PC-3 (cell line): ENCODE measurements at regions not wholly inside any gene's neighbourhood (a gene's known extent, or its start where the extent isn't known, plus 50 kb on each side); places are given as distances from the start of the nearest gene placed in this dataset.

ENCODE experiments used
- ATAC-seq: fragments of 200-7000 bp; cut with Tn5 transposase; 2 replicates; pipeline ENCODE4 v1.9.1; 2020; ENCODE audit warnings: mild to moderate bottlenecking, moderate library complexity
- BruUV-seq: library from RNA; stranded (reverse); fragments of 400-500 nt; replicated peaks from 2 replicates; lab custom pipeline; 2021; lab: Mats Ljungman, UMichigan
- CTCF ChIA-PET: fragments of 300-600 bp; sonication (Branson Sonifier 250); formaldehyde crosslinking; loops from one replicate; lab custom pipeline; 2022; ENCODE audit warnings: antibody characterized with exemption; lab: Charles Lee
- POLR2A ChIA-PET: fragments of 300-600 bp; sonication (Branson Sonifier 250); formaldehyde crosslinking; loops from one replicate; lab custom pipeline; 2022; ENCODE audit warnings: antibody characterized with exemption; ENCODE audit not compliant: unreplicated experiment; lab: Charles Lee
- DNase-seq: peaks from one replicate; pipeline ENCODE4 v3.0.0-alpha.2; 2015
- H2AFZ ChIP-seq: fragments of 300-600 bp; sonication (generic); 2 replicates; pipeline ENCODE4 v1.6.0; 2016; ENCODE audit warnings: antibody characterized with exemption, low read length
- H3F3A ChIP-seq: fragments of 300-600 bp; sonication (generic); one replicate; pipeline ENCODE4 v1.6.0; 2017; ENCODE audit warnings: antibody characterized with exemption, low read length, control low read depth, mild to moderate bottlenecking; ENCODE audit not compliant: unreplicated experiment
- H3K27ac ChIP-seq: fragments of 300-600 bp; sonication (generic); 2 replicates; pipeline ENCODE4 v1.5.1; 2016; ENCODE audit warnings: mild to moderate bottlenecking, low read length
- H3K27me3 ChIP-seq: fragments of 300-600 bp; sonication (generic); 2 replicates; pipeline ENCODE4 v1.6.1; 2016; ENCODE audit warnings: low read length, mixed read lengths
- H3K36me3 ChIP-seq: fragments of 300-600 bp; sonication (generic); 2 replicates; pipeline ENCODE4 v1.6.1; 2016; ENCODE audit warnings: low read depth, mixed run types, low read length, mixed read lengths
- H3K4me1 ChIP-seq: fragments of 300-600 bp; sonication (generic); 2 replicates; pipeline ENCODE4 v1.5.1; 2016; ENCODE audit warnings: low read length; ENCODE audit not compliant: insufficient read depth
- H3K4me2 ChIP-seq: fragments of 300-600 bp; sonication (generic); 2 replicates; pipeline ENCODE4 v1.6.0; 2016; ENCODE audit warnings: low read length
- H3K4me3 ChIP-seq: fragments of 300-600 bp; sonication (generic); 2 replicates; pipeline ENCODE4 v1.5.1; 2016; ENCODE audit warnings: mild to moderate bottlenecking, low read length, mixed read lengths
- H3K79me2 ChIP-seq: fragments of 300-600 bp; sonication (generic); 2 replicates; pipeline ENCODE4 v1.6.1; 2017; ENCODE audit warnings: low read length, mixed read lengths
- H3K9ac ChIP-seq: fragments of 300-600 bp; sonication (generic); 2 replicates; pipeline ENCODE4 v1.6.0; 2016; ENCODE audit warnings: mild to moderate bottlenecking, low read length
- H3K9me2 ChIP-seq: fragments of 300-600 bp; sonication (generic); replicated peaks from 2 replicates; pipeline ENCODE4 v1.6.1; 2016; ENCODE audit warnings: mixed run types, low read length, mixed read lengths
- H3K9me3 ChIP-seq: fragments of 300-600 bp; sonication (generic); 2 replicates; pipeline ENCODE4 v1.6.1; 2016; ENCODE audit warnings: low read length, mixed read lengths
- H4K20me1 ChIP-seq: fragments of 300-600 bp; sonication (generic); 2 replicates; pipeline ENCODE4 v1.6.1; 2016; ENCODE audit warnings: low read length, mixed read lengths
- CTCF ChIP-seq: fragments of 300-600 bp; sonication (generic); conservative IDR thresholded peaks from 2 replicates; pipeline ENCODE4 v1.5.1; 2017; ENCODE audit warnings: antibody characterized with exemption, low read depth, mild to moderate bottlenecking, low read length
- EZH2 ChIP-seq: fragments of 300-600 bp; sonication (generic); IDR thresholded peaks from one replicate; pipeline ENCODE4 v1.6.1; 2017; ENCODE audit warnings: antibody characterized with exemption, mild to moderate bottlenecking, low read length; ENCODE audit not compliant: unreplicated experiment
- EZH2phosphoT487 ChIP-seq: fragments of 300-600 bp; sonication (generic); IDR thresholded peaks from 2 replicates; pipeline ENCODE4 v1.6.1; 2018; ENCODE audit warnings: mild to moderate bottlenecking, antibody characterized with exemption, low read length, borderline replicate concordance
- intact Hi-C: fragments of 100-400 bp; cut with micrococcal nuclease; formaldehyde crosslinking; loops from 2 replicates; pipeline ENCODE4 v1.9.0; 2023

DNA sequence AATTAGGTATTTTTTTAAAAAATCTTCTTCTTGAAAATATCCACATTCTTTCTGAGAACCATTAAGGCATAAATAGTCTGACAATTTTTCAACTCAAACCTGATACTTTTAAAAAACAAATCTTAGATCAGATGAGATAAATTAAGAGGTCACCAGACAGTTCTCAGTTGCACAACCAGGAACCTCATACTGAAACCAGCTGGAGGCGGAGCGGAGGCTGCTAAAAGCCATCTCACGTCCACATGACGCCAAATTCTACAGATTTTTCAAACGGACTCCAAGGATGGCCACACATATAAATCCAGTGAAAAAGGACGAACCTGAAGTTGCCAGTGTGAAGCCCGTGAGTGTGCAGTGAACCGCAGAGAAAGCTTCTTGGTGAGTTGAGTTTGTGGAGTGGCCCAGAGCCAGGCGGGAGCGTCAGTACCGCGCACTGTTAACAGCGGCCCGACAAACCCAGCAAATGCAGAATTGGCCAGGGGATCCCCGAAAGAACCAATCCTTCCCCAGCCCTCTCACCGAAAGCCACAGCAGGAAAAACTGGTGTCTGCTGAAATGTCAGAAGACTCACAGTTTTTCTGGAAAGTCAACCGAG lies 53.1 kb upstream of the BBS5 start:
- Histone ChIP-seq H3K4me2 (no peak overlapping the region), H3K4me3 (no peak overlapping the region), H3K79me2 (no peaks in the 10 kb centered on the region), H3K36me3 (no peaks in the 10 kb centered on the region), H3K4me1 (no peaks in the 10 kb centered on the region), H3K9ac (no peak overlapping the region), H4K20me1 (no peaks in the 10 kb centered on the region), H3K9me3 (no peaks in the 10 kb centered on the region), H3F3A (no peaks in the 10 kb centered on the region), H3K27ac (no peak overlapping the region), H3K9me2 (no peaks in the 10 kb centered on the region), H2AFZ (no peak overlapping the region), H3K27me3 (peaks cover 66% of the 10 kb centered on the region)
- ATAC-seq (no peak), DNase-seq (no peak)
- no TSS peak for BruUV-seq
- intact Hi-C loops: no loop called here
- POLR2A ChIA-PET: no interaction called here
- CTCF ChIA-PET: no interaction called here
- no peak for TF ChIP-seq EZH2phosphoT487
- no peak for TF ChIP-seq EZH2
- TF ChIP-seq CTCF: no peak

DNA sequence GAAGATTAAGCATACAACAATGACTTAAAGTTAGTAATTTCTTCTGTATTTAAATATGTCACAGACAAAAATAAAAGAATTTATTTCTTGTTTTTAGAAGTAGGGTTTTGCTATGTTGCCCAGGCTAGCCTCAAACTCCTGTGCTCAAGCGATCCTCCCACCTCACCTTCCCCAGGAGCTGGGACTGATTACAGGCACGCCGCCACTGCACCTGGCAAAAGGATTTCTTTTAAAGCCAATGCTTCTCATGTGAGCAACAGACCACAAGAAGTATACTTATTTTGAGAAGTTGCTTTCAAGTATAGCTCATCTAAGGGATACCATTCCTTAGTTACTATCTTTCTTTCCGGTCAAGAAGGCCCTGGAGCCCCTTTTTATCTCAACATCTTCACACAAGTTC lies 57.2 kb upstream of the BBS5 start:
- intact Hi-C loops: no loop called here
- POLR2A ChIA-PET: no interaction called here
- no TSS peak for BruUV-seq

More for the DNA sequence above, 57.2 kb upstream of the BBS5 start:
- H3F3A ChIP-seq: no peaks in the 10 kb centered on the region
- ATAC-seq: no peak
- H3K79me2 ChIP-seq: no peaks in the 10 kb centered on the region
- no peak overlapping the region for H3K27ac ChIP-seq
- H3K9ac ChIP-seq: no peak overlapping the region
- CTCF ChIA-PET: no interaction called here
- H3K4me3 ChIP-seq: no peak overlapping the region
- no peaks in the 10 kb centered on the region for H3K9me3 ChIP-seq
- no peak for TF ChIP-seq EZH2
- TF ChIP-seq EZH2phosphoT487: no peak
- TF ChIP-seq CTCF: no peak
- no peaks in the 10 kb centered on the region for H3K36me3 ChIP-seq
- no peaks in the 10 kb centered on the region for H3K4me1 ChIP-seq
- DNase-seq: no peak
- H2AFZ ChIP-seq: no peak overlapping the region
- no peaks in the 10 kb centered on the region for H3K9me2 ChIP-seq
- H4K20me1 ChIP-seq: no peaks in the 10 kb centered on the region
- no peak overlapping the region for H3K4me2 ChIP-seq
- H3K27me3 ChIP-seq: peaks cover 81% of the 10 kb centered on the region
